ENCODE measurements at regions not wholly inside any gene's neighbourhood (a gene's known extent, or its start where the extent isn't known, plus 50 kb on each side); places are given as distances from the start of the nearest gene placed in this dataset.

GRCh38 chr1:244970744-244971551 lies 106.6 kb upstream of the HNRNPU start (continued):
- TF ChIP-seq CHD1 (IDR thresholded peaks at IDR 0.05; ENCODE audit: low read length): peak; percentile 97
- TF ChIP-seq ZNF785 (CRISPR knock-in tag; IDR thresholded peaks at IDR 0.05): no peak
- TF ChIP-seq NFXL1 (CRISPR knock-in tag; IDR thresholded peaks at IDR 0.05): no peak; the same call in 1 of the 2 replicates
- TF ChIP-seq BMI1 (IDR thresholded peaks at IDR 0.05; ENCODE audit: low read length): no peak
- TF ChIP-seq BRD9 (IDR thresholded peaks at IDR 0.05; ENCODE audit: low read depth, partially characterized antibody): peak; percentile 93
- TF ChIP-seq CBX5 (IDR thresholded peaks at IDR 0.05; ENCODE audit: borderline replicate concordance, low read depth): no peak
- TF ChIP-seq IFI16 (CRISPR knock-in tag; IDR thresholded peaks at IDR 0.05): peak; percentile 23; the same call in 1 of the 2 replicates
- no peak for TF ChIP-seq E2F4 (CRISPR knock-in tag; IDR thresholded peaks at IDR 0.05; ENCODE audit: low read depth)
- no peak for TF ChIP-seq MEF2D (tag; conservative IDR thresholded peaks at IDR 0.05; ENCODE audit: low read depth)
- no peak for TF ChIP-seq MYNN (IDR thresholded peaks at IDR 0.05)
- no peak for TF ChIP-seq MYNN (CRISPR knock-in tag; IDR thresholded peaks at IDR 0.05)
- no peak for TF ChIP-seq SFPQ (IDR thresholded peaks at IDR 0.05; ENCODE audit: low read depth, low read length)
- no peak for TF ChIP-seq RBM17 (IDR thresholded peaks at IDR 0.05; ENCODE audit: borderline replicate concordance, low read depth, low read length)
- peak in 1 of 2 experiments; percentile 59; a peak in 2 of 3 replicates for TF ChIP-seq CBX3 (IDR thresholded peaks at IDR 0.05; ENCODE audit: borderline replicate concordance in 1 of 2, low read length in 2 of 2)
- no peak for TF ChIP-seq TFAM (CRISPR knock-in tag; conservative IDR thresholded peaks at IDR 0.05)
- no peak for TF ChIP-seq TCF7L2 (IDR thresholded peaks at IDR 0.05; ENCODE audit: low read depth, low read length)
- TF ChIP-seq PKNOX1 (IDR thresholded peaks at IDR 0.05): no peak
- no peak for TF ChIP-seq ETV6 (IDR thresholded peaks at IDR 0.05; ENCODE audit: borderline replicate concordance in 1 of 2, low read depth in 2 of 2, low read length in 1 of 2)
- TF ChIP-seq ETV6 (CRISPR knock-in tag; IDR thresholded peaks at IDR 0.05; ENCODE audit: borderline replicate concordance): no peak
- no peak for TF ChIP-seq MEIS2 (IDR thresholded peaks at IDR 0.05; ENCODE audit: partially characterized antibody)
- no peak for TF ChIP-seq USF1 (CRISPR knock-in tag; IDR thresholded peaks at IDR 0.05)
- TF ChIP-seq KDM2B (CRISPR knock-in tag; IDR thresholded peaks at IDR 0.05): peak; percentile 11; the same call in 1 of the 2 replicates
- peak; percentile 37; the same call in 1 of the 2 replicates for TF ChIP-seq ZNF23 (CRISPR knock-in tag; IDR thresholded peaks at IDR 0.05)
- TF ChIP-seq CHD4 (IDR thresholded peaks at IDR 0.05; ENCODE audit: insufficient read depth, insufficient replicate concordance, low read depth, low read length, poor library complexity, severe bottlenecking): no peak
- peak; percentile 68 for TF ChIP-seq FOSL1 (tag; conservative IDR thresholded peaks at IDR 0.05)

Data from K562 (cell line).